ENCODE measurements at regions not wholly inside any gene's neighbourhood (a gene's known extent, or its start where the extent isn't known, plus 50 kb on each side); places are given as distances from the start of the nearest gene placed in this dataset.

DNA sequence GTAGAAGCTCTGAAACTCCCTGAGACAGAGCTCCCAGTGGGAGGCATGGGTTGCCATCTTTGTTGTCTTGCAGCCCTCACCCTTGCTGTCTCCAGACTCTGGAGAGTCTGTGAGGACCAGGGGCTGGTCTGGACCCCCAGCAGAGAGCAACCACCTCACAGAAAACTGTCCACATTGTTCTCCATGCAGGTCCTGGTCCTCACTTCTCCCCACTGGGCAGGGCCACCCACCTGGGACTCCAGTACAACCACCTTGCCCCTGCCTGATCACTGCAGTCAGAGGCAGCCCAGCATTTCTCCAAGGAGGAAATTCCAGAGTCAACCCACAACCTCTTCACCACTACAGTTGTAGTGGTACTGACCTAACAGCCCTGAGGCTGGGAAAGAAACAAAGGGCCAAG lies 285.6 kb upstream of the RPS23 start:
- Histone ChIP-seq H3K36me3 (ENCODE audit: insufficient read depth, low read length, poor library complexity, severe bottlenecking) (no peaks in the 10 kb centered on the region), H3K4me1 (ENCODE audit: insufficient read depth, low read length, poor library complexity, severe bottlenecking) (peaks cover 3% of the 10 kb centered on the region), H3K27ac (ENCODE audit: low read depth, low read length, poor library complexity, severe bottlenecking) (no peak overlapping the region), H3K27me3 (replicated peaks; ENCODE audit: insufficient read depth, low read depth, low read length, poor library complexity) (peaks cover 2% of the 10 kb centered on the region), H3K4me3 (ENCODE audit: low read depth, low read length, poor library complexity, severe bottlenecking) (no peak overlapping the region), H3K9me3 (ENCODE audit: low read depth, low read length, poor library complexity, severe bottlenecking) (no peaks in the 10 kb centered on the region)
- intact Hi-C loops (cut with micrococcal nuclease; ENCODE audit: unreplicated experiment), result no loop called here
- TF ChIP-seq EZH2 (IDR thresholded peaks at IDR 0.05; ENCODE audit: borderline replicate concordance, low read depth, low read length, poor library complexity, severe bottlenecking), result no peak
- TF ChIP-seq, protein P1, sequence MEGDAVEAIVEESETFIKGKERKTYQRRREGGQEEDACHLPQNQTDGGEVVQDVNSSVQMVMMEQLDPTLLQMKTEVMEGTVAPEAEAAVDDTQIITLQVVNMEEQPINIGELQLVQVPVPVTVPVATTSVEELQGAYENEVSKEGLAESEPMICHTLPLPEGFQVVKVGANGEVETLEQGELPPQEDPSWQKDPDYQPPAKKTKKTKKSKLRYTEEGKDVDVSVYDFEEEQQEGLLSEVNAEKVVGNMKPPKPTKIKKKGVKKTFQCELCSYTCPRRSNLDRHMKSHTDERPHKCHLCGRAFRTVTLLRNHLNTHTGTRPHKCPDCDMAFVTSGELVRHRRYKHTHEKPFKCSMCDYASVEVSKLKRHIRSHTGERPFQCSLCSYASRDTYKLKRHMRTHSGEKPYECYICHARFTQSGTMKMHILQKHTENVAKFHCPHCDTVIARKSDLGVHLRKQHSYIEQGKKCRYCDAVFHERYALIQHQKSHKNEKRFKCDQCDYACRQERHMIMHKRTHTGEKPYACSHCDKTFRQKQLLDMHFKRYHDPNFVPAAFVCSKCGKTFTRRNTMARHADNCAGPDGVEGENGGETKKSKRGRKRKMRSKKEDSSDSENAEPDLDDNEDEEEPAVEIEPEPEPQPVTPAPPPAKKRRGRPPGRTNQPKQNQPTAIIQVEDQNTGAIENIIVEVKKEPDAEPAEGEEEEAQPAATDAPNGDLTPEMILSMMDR (conservative IDR thresholded peaks at IDR 0.05; ENCODE audit: low read depth, low read length), result no peak
- ChIA-PET CTCF (interaction anchor here (0.6 kb wide), 1 partner anchor 780 kb away, joined by 3 read pairs; no protein-coding TSS in a partner anchor), POLR2A (ENCODE audit: low non-redundant PET) (no interaction called here)
- no TSS peak for BruUV-seq (replicated peaks)
- DNase-seq (ENCODE audit: low spot score), result no peak

DNA sequence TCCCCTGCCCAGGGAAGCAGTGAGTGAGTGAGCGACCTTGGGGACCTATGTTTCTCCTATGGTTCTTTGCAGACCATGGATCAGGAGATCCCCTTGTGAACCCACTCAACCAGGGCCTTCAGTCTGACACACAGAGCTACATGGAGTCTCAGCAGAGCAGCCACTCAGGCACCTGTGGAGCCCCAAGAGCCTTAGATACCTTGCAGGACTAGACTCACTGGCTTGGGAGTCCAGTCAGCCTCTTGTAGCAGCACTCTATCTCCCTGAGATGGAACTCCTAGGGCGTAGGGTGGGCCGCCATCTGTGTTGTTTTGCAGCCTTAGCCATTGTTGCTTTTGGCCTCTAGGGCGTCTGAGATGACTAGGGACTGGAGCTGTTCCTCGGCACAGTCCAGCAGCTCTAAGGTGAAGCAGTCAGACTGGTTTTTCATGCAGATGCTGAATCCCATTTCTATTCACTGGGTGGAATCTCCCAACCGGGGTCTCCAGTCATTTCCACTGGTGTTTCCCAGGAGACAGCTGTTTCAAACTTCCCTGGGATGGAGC lies 284.6 kb upstream of the RPS23 start:
- ChIA-PET CTCF (no interaction called here), POLR2A (ENCODE audit: low non-redundant PET) (no interaction called here)
- BruUV-seq (replicated peaks), result no TSS peak
- intact Hi-C loops (cut with micrococcal nuclease; ENCODE audit: unreplicated experiment), result no loop called here
- no peaks in the 10 kb centered on the region for H3K36me3 ChIP-seq (ENCODE audit: insufficient read depth, low read length, poor library complexity, severe bottlenecking)
- no peak overlapping the region for H3K4me3 ChIP-seq (ENCODE audit: low read depth, low read length, poor library complexity, severe bottlenecking)
- H3K9me3 ChIP-seq (ENCODE audit: low read depth, low read length, poor library complexity, severe bottlenecking), result no peaks in the 10 kb centered on the region
- DNase-seq (ENCODE audit: low spot score), result no peak
- no peak for TF ChIP-seq EZH2 (IDR thresholded peaks at IDR 0.05; ENCODE audit: borderline replicate concordance, low read depth, low read length, poor library complexity, severe bottlenecking)
- TF ChIP-seq, protein P1 (conservative IDR thresholded peaks at IDR 0.05; ENCODE audit: low read depth, low read length), result no peak
- no peak overlapping the region for H3K27ac ChIP-seq (ENCODE audit: low read depth, low read length, poor library complexity, severe bottlenecking)
- H3K27me3 ChIP-seq (replicated peaks; ENCODE audit: insufficient read depth, low read depth, low read length, poor library complexity), result no peaks in the 10 kb centered on the region
- H3K4me1 ChIP-seq (ENCODE audit: insufficient read depth, low read length, poor library complexity, severe bottlenecking), result peaks cover 3% of the 10 kb centered on the region

DNA sequence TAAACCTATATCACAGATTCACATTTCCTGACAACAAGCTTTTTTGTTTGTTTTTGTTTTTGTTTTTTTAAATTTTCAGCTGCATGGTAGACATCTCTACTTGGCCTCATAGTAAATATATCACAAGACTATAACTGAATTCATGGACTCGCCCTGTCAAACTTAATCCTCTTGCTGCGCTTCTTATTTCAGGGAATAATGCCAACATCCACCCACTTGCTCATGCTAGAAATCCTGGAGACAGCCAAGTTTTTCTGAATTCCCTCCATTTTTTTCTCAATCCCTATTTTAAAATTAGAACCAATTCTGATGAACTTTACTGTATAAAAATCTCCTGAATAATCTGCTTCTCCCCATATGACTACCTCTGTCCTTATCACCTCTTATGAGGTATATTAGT lies 283.6 kb upstream of the RPS23 start:
- no peak overlapping the region for H3K4me3 ChIP-seq (ENCODE audit: low read depth, low read length, poor library complexity, severe bottlenecking)
- DNase-seq (ENCODE audit: low spot score), result no peak
- no TSS peak for BruUV-seq (replicated peaks)
- TF ChIP-seq EZH2 (IDR thresholded peaks at IDR 0.05; ENCODE audit: borderline replicate concordance, low read depth, low read length, poor library complexity, severe bottlenecking), result no peak
- TF ChIP-seq, protein P1 (conservative IDR thresholded peaks at IDR 0.05; ENCODE audit: low read depth, low read length), result no peak
- H3K27ac ChIP-seq (ENCODE audit: low read depth, low read length, poor library complexity, severe bottlenecking), result no peak overlapping the region
- peaks cover 3% of the 10 kb centered on the region for H3K4me1 ChIP-seq (ENCODE audit: insufficient read depth, low read length, poor library complexity, severe bottlenecking)
- ChIA-PET POLR2A (ENCODE audit: low non-redundant PET) (no interaction called here), CTCF (no interaction called here)
- no peaks in the 10 kb centered on the region for H3K9me3 ChIP-seq (ENCODE audit: low read depth, low read length, poor library complexity, severe bottlenecking)
- intact Hi-C loops (cut with micrococcal nuclease; ENCODE audit: unreplicated experiment), result no loop called here
- H3K36me3 ChIP-seq (ENCODE audit: insufficient read depth, low read length, poor library complexity, severe bottlenecking), result no peaks in the 10 kb centered on the region
- no peaks in the 10 kb centered on the region for H3K27me3 ChIP-seq (replicated peaks; ENCODE audit: insufficient read depth, low read depth, low read length, poor library complexity)

Measured in A673 (cell line).